Endothelial cell of umbilical vein (primary cell): ENCODE measurements at regions not wholly inside any gene's neighbourhood (a gene's known extent, or its start where the extent isn't known, plus 50 kb on each side); places are given as distances from the start of the nearest gene placed in this dataset.
"Not testable (repeated sequence)": the region's sequence is repeated elsewhere in the genome, so short reads cannot be mapped to it uniquely, and the experiment has no call there.

Source experiments
- BruUV-seq: library from RNA; stranded (reverse); fragments of 400-500 nt; replicated peaks from 2 replicates; lab custom pipeline; 2021; lab: Mats Ljungman, UMichigan
- CTCF ChIA-PET: fragments of 300-600, 350-600 bp; sonication (Branson Sonifier 250); formaldehyde crosslinking; loops from one replicate; lab custom pipeline; 2021; ENCODE audit warnings: antibody characterized with exemption, inconsistent platforms; lab: Charles Lee
- POLR2A ChIA-PET: fragments of 300-600, 350-600 bp; sonication (Branson Sonifier 250); formaldehyde crosslinking; loops from one replicate; lab custom pipeline; 2021; ENCODE audit warnings: antibody characterized with exemption, inconsistent platforms; lab: Charles Lee
- DNase-seq: peaks from one replicate; pipeline ENCODE4 v3.0.0-alpha.2; 2011; ENCODE audit warnings: low read depth, low spot score
- FAIRE-seq: peaks from 2 replicates; lab custom pipeline; 2011; peaks lifted over from hg19 to GRCh38; lab: Jason Lieb, UNC
- H2AFZ ChIP-seq: 2 replicates; pipeline ENCODE4 v1.6.0; 2012; ENCODE audit warnings: low read depth, low read length, control low read depth, inconsistent platforms
- H3K27ac ChIP-seq: 2 replicates; pipeline ENCODE4 v1.5.1; 2011; ENCODE audit warnings: low read depth, mild to moderate bottlenecking, control low read depth, low read length, moderate library complexity; ENCODE audit not compliant: insufficient read depth
- H3K27me3 ChIP-seq, 2 experiments: 2 replicates each; pipeline versions ENCODE4 v1.6.0 to v1.6.1; 2011; ENCODE audit warnings: low read length in 2 of 2, mixed read lengths in 1 of 2; ENCODE audit not compliant: control insufficient read depth in 2 of 2, insufficient read depth in 2 of 2
- H3K36me3 ChIP-seq, 2 experiments: 2 replicates in 1 of 2; 3 replicates in 1 of 2; pipeline ENCODE4 v1.5.1; 2011; ENCODE audit warnings: low read length in 2 of 2, mild to moderate bottlenecking in 1 of 2, moderate library complexity in 1 of 2; ENCODE audit not compliant: control insufficient read depth in 2 of 2, insufficient read depth in 2 of 2; ENCODE audit errors: extremely low read depth in 1 of 2
- H3K4me1 ChIP-seq: 3 replicates; pipeline ENCODE4 v1.5.1; 2011; ENCODE audit warnings: mild to moderate bottlenecking, low read length; ENCODE audit not compliant: control insufficient read depth, insufficient read depth; ENCODE audit errors: extremely low read depth
- H3K4me2 ChIP-seq: 2 replicates; pipeline ENCODE4 v1.6.1; 2011; ENCODE audit warnings: low read length, control low read depth, mixed read lengths; ENCODE audit not compliant: insufficient read depth
- H3K4me3 ChIP-seq, 3 experiments: fragments of 200-600 bp in 1 of 3; sonication (generic), shearing (Covaris generic) in 1 of 3; replicated peaks in 1 of 3; 2 replicates each; pipeline ENCODE4 v1.5.1; 2011 to 2016; ENCODE audit warnings: control low read depth in 3 of 3, low read length in 3 of 3, mild to moderate bottlenecking in 2 of 3, inconsistent platforms in 1 of 3, low read depth in 1 of 3, moderate library complexity in 1 of 3; ENCODE audit not compliant: insufficient read depth in 1 of 3
- H3K79me2 ChIP-seq: 2 replicates; pipeline ENCODE4 v1.6.0; 2012; ENCODE audit warnings: low read length, inconsistent platforms; ENCODE audit not compliant: control insufficient read depth, insufficient read depth
- H3K9ac ChIP-seq: replicated peaks from 2 replicates; pipeline ENCODE3; 2011; ENCODE audit warnings: low read length, control low read depth; ENCODE audit not compliant: insufficient read depth; ENCODE audit errors: extremely low read depth
- H3K9me1 ChIP-seq: replicated peaks from 3 replicates; pipeline ENCODE4 v1.6.0; 2011; ENCODE audit warnings: mild to moderate bottlenecking, low read length; ENCODE audit not compliant: control insufficient read depth, insufficient read depth; ENCODE audit errors: extremely low read depth
- H3K9me3 ChIP-seq: replicated peaks from 2 replicates; pipeline ENCODE4 v1.5.1; 2012; ENCODE audit warnings: low read length, inconsistent platforms; ENCODE audit not compliant: control insufficient read depth, insufficient read depth
- H4K20me1 ChIP-seq: replicated peaks from 2 replicates; pipeline ENCODE3; 2011; ENCODE audit warnings: mild to moderate bottlenecking, low read length; ENCODE audit not compliant: control insufficient read depth, insufficient read depth; ENCODE audit errors: extremely low read depth
- CTCF ChIP-seq, 2 donors: IDR thresholded peaks; 1 replicate in 1 of 2; 2 replicates in 1 of 2; pipeline ENCODE4 v1.5.1; 2011; ENCODE audit warnings: low read length in 2 of 2, mild to moderate bottlenecking in 2 of 2, moderate library complexity in 2 of 2, control low read depth in 1 of 2, inconsistent platforms in 1 of 2, low read depth in 1 of 2; ENCODE audit not compliant: insufficient read depth in 1 of 2; ENCODE audit errors: extremely low read depth in 1 of 2
- EZH2 ChIP-seq: IDR thresholded peaks from 2 replicates; pipeline ENCODE4 v1.6.1; 2012; ENCODE audit warnings: borderline replicate concordance, low read depth, mild to moderate bottlenecking, moderate library complexity, low read length, inconsistent platforms; ENCODE audit not compliant: severe bottlenecking
- FOS ChIP-seq: IDR thresholded peaks from 2 replicates; pipeline ENCODE4 v1.6.1; 2011; ENCODE audit warnings: mild to moderate bottlenecking, low read length, moderate library complexity, borderline replicate concordance; ENCODE audit not compliant: insufficient read depth
- GATA2 ChIP-seq: IDR thresholded peaks from 2 replicates; pipeline ENCODE4 v1.7.0; 2011; ENCODE audit warnings: low read depth, mild to moderate bottlenecking, moderate library complexity, mixed read lengths, low read length; ENCODE audit not compliant: insufficient read length, insufficient read depth
- JUN ChIP-seq: IDR thresholded peaks from 2 replicates; pipeline ENCODE4 v1.6.1; 2011; ENCODE audit warnings: borderline replicate concordance, low read depth; ENCODE audit not compliant: insufficient read length, insufficient read depth
- MAX ChIP-seq: IDR thresholded peaks from 2 replicates; pipeline ENCODE4 v1.6.1; 2011; ENCODE audit not compliant: insufficient read depth, insufficient read length
- MYC ChIP-seq: IDR thresholded peaks from one replicate; pipeline ENCODE4 v1.6.1; 2011; ENCODE audit warnings: mild to moderate bottlenecking, low read depth, low read length
- POLR2A ChIP-seq: IDR thresholded peaks from 2 replicates; pipeline ENCODE4 v1.6.1; 2012; ENCODE audit warnings: low read depth, mild to moderate bottlenecking, control low read depth, low read length
- POLR2AphosphoS5 ChIP-seq: IDR thresholded peaks from 2 replicates; pipeline ENCODE4 v1.6.1; 2012; ENCODE audit warnings: low read depth, mild to moderate bottlenecking, control low read depth, low read length, moderate library complexity; ENCODE audit not compliant: insufficient read depth
- dilution Hi-C: fragments of 300-500 bp; cut with MboI; formaldehyde crosslinking; loops from one replicate; pipeline ENCODE4 v1.15.0; 2019; ENCODE audit warnings: low sequenced_read_pairs; ENCODE audit not compliant: extremely low pct_ligation_motif_present
- intact Hi-C: fragments of 100-400 bp; cut with micrococcal nuclease; formaldehyde crosslinking; loops from one replicate; pipeline ENCODE4 v1.10.0; 2022

- POLR2A ChIA-PET, FAIRE-seq, H3K9me1 ChIP-seq, H3K4me3 ChIP-seq, H3K9me3 ChIP-seq, H3K79me2 ChIP-seq, CTCF ChIA-PET, H3K27ac ChIP-seq, H4K20me1 ChIP-seq, H3K36me3 ChIP-seq, H3K4me2 ChIP-seq, BruUV-seq, H3K9ac ChIP-seq, H2AFZ ChIP-seq, DNase-seq, dilution Hi-C loops, H3K27me3 ChIP-seq, H3K4me1 ChIP-seq: not testable (repeated sequence)
- intact Hi-C loops = loop anchor here (10.0 kb wide), 1 partner anchor 522 kb away; no protein-coding TSS in a partner anchor
Observed at GRCh38 chr1:221997012-221997411, 255.1 kb upstream of the DUSP10 start.

- intact Hi-C loops (loop anchor here (10.0 kb wide), 1 partner anchor 520 kb away; no protein-coding TSS in a partner anchor), dilution Hi-C loops (no loop called here)
- Histone ChIP-seq H3K4me2 (no peak overlapping the region), H3K27me3 (no peaks in the 10 kb centered on the region), H3K9me1 (no peaks in the 10 kb centered on the region), H2AFZ (no peak overlapping the region), H3K79me2 (no peaks in the 10 kb centered on the region), H3K4me3 (no peak overlapping the region), H3K27ac (no peak overlapping the region), H3K36me3 (no peaks in the 10 kb centered on the region), H3K9ac (no peak overlapping the region), H4K20me1 (no peaks in the 10 kb centered on the region), H3K4me1 (no peaks in the 10 kb centered on the region), H3K9me3 (no peaks in the 10 kb centered on the region)
- TF ChIP-seq JUN = no peak
- no peak for TF ChIP-seq FOS
- no peak for TF ChIP-seq MAX
- no peak for TF ChIP-seq POLR2AphosphoS5
- no peak for TF ChIP-seq CTCF (IDR thresholded peaks at IDR 0.05; ENCODE audit: extremely low read depth in 1 of 2, insufficient read depth in 1 of 2, low read depth in 1 of 2, low read length in 2 of 2)
- no peak for TF ChIP-seq GATA2
- no peak for TF ChIP-seq EZH2
- no peak for TF ChIP-seq MYC
- TF ChIP-seq POLR2A = no peak
- ChIA-PET POLR2A (no interaction called here), CTCF (interaction anchor here (0.8 kb wide), 1 partner anchor 461 kb away, joined by 3 read pairs; no protein-coding TSS in a partner anchor)
- FAIRE-seq (no peak), DNase-seq (no peak)
- no TSS peak for BruUV-seq
Observed at GRCh38 chr1:221994939-221995338, 253.1 kb upstream of the DUSP10 start.
